Astrocyte of the cerebellum (primary cell): ENCODE measurements at regions not wholly inside any gene's neighbourhood (a gene's known extent, or its start where the extent isn't known, plus 50 kb on each side); places are given as distances from the start of the nearest gene placed in this dataset.
A peak's percentile ranks its signal among the peaks of the same experiment; 100 is the strongest.

Source experiments
- DNase-seq: peaks from one replicate; pipeline ENCODE4 v3.0.0-alpha.2; 2011; ENCODE audit warnings: low read depth
- H3K4me3 ChIP-seq: 2 replicates; pipeline ENCODE4 v1.5.1; 2011; ENCODE audit warnings: mild to moderate bottlenecking, low read depth, low read length, moderate library complexity
- in situ Hi-C: cut with HindIII; loops from 2 replicates; pipeline ENCODE4 v1.10.0; 2017; ENCODE audit warnings: low sequenced_read_pairs
- TF ChIP-seq, protein P1 (sequence below): IDR thresholded peaks from 2 replicates; pipeline ENCODE4 v1.5.1; 2012; ENCODE audit warnings: low read length, low read depth, moderate library complexity, mild to moderate bottlenecking; ENCODE audit errors: missing control alignments

DNA sequence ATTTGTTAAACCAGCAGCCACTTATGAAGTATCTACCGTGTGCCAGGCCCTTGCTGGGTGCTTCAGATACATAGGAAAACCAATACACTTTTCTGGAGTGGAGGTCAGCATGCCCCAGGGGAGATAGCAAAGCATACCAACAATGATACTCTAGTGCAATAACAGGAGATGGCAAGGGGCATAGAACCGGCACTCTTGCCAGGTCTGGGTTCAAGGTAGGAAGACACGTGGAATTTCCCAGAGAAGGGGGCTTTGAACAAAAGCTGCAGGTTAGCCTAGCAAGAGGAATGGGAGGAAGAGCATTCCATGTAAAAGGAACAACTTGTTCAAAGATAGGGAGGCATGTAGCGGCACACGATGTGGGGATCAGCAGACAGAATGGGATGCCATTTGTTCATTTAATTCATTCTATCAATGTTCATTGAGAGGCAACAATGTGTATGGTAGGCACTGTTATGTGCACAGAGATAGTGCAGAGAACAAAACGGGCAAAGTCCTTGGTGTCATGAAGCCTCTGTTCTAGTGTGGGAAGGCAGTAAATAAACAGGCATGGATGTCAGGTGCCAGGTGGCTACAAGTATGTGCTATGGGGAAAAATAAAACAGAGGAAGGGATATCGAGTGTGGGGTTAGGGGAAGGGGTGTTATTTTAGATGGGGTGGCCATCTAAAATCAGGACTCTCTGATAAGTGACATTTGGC lies 162.6 kb upstream of the E2F8 start:
- no peak for DNase-seq
- in situ Hi-C loops, result no loop called here
- TF ChIP-seq, protein P1, sequence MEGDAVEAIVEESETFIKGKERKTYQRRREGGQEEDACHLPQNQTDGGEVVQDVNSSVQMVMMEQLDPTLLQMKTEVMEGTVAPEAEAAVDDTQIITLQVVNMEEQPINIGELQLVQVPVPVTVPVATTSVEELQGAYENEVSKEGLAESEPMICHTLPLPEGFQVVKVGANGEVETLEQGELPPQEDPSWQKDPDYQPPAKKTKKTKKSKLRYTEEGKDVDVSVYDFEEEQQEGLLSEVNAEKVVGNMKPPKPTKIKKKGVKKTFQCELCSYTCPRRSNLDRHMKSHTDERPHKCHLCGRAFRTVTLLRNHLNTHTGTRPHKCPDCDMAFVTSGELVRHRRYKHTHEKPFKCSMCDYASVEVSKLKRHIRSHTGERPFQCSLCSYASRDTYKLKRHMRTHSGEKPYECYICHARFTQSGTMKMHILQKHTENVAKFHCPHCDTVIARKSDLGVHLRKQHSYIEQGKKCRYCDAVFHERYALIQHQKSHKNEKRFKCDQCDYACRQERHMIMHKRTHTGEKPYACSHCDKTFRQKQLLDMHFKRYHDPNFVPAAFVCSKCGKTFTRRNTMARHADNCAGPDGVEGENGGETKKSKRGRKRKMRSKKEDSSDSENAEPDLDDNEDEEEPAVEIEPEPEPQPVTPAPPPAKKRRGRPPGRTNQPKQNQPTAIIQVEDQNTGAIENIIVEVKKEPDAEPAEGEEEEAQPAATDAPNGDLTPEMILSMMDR, result no peak
- H3K4me3 ChIP-seq, result no peak overlapping the region

DNA sequence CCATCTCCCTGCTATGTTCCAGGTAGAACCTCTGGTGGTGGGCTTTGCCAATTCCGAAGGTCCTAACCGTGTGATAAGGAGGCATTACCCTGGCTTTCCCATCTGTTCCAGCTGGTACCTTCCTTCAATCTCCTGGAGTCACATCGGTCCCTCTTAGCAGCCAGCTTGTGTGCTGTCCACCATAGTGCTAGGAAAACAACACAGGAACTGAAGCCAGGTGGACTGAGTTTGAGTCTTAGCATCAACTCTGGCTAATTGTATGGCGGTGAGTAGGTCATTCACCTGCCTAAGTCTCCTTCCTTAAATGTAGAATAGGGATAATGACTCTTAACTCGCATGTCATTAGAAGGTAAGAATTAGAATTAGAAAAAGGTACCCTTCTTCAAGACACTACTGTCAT lies 159.6 kb upstream of the E2F8 start:
- no peak for DNase-seq
- in situ Hi-C loops, result no loop called here
- TF ChIP-seq, protein P1, result no peak
- no peak overlapping the region for H3K4me3 ChIP-seq

DNA sequence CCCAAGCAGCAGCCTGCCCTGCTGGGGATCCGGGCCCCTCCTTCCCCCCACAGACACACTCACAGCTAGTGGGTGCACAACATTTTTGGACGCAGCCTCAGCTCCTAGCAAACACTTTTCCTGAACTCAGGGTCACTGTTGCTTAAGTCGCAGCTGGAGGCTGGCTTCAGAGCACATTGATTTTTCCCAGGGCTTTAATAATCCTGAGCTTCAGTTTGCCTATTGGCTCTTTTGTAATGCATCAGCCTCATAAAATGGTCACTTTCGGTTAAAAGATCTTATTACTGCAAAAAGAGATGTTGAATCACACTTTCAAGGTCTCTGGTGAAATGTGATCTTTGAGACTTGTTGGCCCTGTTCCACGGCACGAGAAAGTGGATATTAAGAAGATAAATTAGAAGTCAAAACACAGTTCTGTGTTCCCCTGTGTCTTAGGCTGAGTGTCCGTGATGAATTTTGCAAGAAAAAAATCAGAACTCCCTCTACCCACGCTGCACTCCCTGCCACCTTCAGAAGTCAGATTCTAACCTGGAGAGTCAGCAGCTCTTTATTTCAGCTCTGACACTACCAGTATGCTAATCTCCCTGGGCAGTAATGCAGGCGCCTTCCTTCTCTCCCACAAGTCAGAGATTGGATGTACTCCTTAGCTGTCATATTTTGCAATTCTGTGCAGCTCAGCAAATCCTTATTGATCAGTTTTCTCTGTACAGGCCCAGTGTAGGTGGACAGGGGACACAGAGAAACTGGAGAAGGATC lies 158.2 kb upstream of the E2F8 start:
- TF ChIP-seq, protein P1, result no peak
- no peak overlapping the region for H3K4me3 ChIP-seq
- in situ Hi-C loops, result no loop called here
- peak; percentile 13 for DNase-seq

DNA sequence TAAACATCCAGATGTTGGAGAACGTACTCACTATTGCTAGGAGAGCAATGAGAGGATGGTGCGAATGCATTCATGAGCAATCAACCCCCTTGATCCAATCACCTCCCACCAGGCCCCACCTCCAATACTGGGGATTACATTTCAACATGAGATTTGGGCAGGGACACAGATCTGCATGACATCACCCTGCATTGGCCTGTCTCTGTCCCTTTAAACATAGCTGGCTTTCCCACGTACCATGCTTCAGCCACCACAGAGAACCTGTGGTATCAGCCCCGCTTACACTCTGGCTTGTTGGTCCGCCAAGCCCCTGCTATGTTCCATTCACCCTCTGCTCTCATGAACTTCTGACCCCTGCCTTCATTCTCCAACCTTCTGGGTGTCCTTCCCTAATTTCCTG lies 157.5 kb upstream of the E2F8 start:
- in situ Hi-C loops, result no loop called here
- H3K4me3 ChIP-seq, result no peak overlapping the region
- TF ChIP-seq, protein P1, result no peak
- DNase-seq, result no peak

DNA sequence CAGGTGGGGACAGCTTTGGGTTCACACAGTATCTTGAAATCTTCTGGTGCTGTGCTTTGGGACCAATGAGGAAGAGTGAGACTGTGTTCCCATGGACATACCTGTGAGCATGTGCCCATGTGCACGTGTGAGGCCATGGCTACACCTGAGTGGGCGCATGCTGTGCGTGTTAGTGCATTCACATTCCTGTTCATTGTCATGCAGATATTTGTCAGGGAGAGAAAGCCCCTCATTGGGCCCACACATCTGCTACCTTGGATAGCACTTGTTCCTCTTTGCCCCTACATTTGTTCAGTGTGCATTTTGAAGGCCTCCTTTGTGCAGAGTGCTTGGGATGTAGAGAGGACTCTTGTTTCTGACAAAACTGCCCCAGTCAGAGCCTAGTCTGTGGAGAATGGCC lies 154.3 kb upstream of the E2F8 start:
- DNase-seq, result no peak
- TF ChIP-seq, protein P1, result no peak
- H3K4me3 ChIP-seq, result no peak overlapping the region
- in situ Hi-C loops, result no loop called here

DNA sequence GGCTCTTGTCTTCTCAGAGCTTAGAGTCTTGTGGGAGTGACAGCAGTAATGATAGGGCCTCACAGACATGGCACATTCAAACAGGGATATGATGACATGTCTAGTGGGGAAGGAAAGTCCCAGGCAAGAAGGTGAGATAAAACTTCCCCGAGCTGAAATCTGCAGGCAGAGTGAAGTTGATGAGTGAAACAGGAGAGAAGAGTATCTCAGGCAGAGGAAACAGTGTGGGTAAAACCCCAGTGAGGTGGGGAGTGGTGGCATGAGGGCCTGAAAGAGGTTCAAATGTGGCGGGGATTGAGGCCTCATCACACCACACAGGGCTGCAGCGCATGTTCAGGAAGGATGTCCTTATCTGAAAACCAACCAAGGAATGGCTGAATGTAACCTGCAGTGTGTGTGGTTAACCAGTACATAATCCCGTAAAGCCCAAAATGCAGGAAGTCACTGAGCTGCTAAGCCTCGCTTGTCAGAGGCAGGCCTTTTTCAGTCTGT lies 153.8 kb upstream of the E2F8 start:
- DNase-seq, result no peak
- in situ Hi-C loops, result no loop called here
- H3K4me3 ChIP-seq, result no peak overlapping the region
- TF ChIP-seq, protein P1, result no peak
